ENCODE measurements at regions not wholly inside any gene's neighbourhood (a gene's known extent, or its start where the extent isn't known, plus 50 kb on each side); places are given as distances from the start of the nearest gene placed in this dataset.

DNA sequence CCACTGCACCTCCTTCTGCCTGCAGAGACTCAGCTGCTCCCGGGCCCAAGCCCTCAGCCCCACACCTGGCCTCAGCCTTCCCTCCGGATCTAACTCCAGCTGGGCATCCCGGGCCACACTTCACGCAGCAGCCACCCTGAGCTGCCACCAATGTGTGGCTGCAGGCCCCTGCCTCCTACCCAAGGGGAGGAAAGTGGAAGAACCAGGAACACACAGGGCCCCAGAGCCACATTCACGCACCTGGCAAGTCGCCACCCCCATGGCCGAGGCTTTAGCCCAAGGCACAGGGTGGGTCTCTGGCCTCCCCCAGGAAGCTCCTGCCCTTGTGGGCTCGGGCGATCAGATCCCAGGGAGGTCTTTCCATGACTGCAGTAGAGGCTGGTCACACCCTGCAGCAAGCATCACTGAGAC, 345.6 kb downstream of the CTTN start:
- H3K4me1 ChIP-seq (ENCODE audit: control insufficient read depth in 4 of 4, insufficient read depth in 4 of 4, low read length in 3 of 4) = no peaks in the 10 kb centered on the region
- H3K27me3 ChIP-seq (ENCODE audit: control insufficient read depth in 4 of 4, insufficient read depth in 4 of 4, low read length in 3 of 4) = no peaks in the 10 kb centered on the region
- no peak overlapping the region for H3K4me3 ChIP-seq (ENCODE audit: low read depth in 1 of 3, low read length in 3 of 3)
- 92% methylated on average over 9 of the region's 9 CpGs for WGBS
- H3K9me3 ChIP-seq (ENCODE audit: control insufficient read depth in 4 of 4, low read length in 3 of 4) = no peaks in the 10 kb centered on the region
- no peak overlapping the region for H3K27ac ChIP-seq (ENCODE audit: low read depth in 1 of 2, low read length in 2 of 2)
- H3K36me3 ChIP-seq (ENCODE audit: control insufficient read depth in 4 of 4, insufficient read depth in 3 of 4, low read depth in 1 of 4, low read length in 3 of 4) = no peaks in the 10 kb centered on the region
- no peak for DNase-seq (ENCODE audit: low spot score)
- H3K9ac ChIP-seq (ENCODE audit: low read depth in 1 of 2, low read length in 2 of 2) = no peak overlapping the region
- TF ChIP-seq, protein P1, sequence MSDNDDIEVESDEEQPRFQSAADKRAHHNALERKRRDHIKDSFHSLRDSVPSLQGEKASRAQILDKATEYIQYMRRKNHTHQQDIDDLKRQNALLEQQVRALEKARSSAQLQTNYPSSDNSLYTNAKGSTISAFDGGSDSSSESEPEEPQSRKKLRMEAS (IDR thresholded peaks at IDR 0.05) = no peak
- no peak for TF ChIP-seq JUND (IDR thresholded peaks at IDR 0.05)
- TF ChIP-seq GABPA (IDR thresholded peaks at IDR 0.05 in 1 of 2, conservative IDR thresholded peaks at IDR 0.05 in 1 of 2) = no peak
- TF ChIP-seq FOXA1 (IDR thresholded peaks at IDR 0.05) = no peak

DNA sequence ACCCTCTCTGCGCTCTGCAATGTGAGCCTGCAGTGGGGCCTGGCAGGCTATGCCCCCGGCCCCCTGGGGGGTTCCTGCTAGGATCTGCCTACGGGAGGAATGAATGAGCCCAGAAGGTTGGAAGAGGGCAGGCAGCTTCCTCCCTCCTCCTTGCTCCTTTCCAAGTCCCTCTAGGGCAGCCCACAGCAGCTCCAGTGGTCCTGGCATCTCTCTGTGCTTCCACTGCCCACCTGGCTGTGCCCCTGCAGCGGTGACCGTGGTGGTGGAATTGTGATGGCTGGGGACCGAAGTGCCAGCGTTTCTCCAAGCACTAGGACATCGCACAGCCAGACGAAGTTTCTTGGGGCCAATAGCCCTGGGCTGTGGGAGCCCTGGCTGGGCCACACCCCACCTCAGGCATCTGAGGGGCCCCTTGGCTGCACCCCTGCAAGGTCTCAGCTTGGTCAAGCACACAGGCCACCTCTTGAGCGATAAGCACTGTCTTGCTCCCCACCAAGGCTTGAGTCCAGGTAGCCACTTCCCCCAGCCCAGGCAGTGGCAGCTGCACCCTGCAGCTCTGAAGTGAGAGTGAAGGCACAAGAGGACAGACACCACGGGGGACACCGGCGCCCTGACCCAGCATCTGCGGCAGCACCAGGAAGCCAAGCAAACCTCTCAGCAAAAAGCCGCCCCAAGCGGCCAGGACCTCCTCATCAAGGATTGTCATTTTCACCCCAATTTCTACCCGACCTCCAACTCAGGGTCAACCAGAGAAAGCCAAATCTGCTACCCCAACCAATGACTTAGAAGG, 346.3 kb downstream of the CTTN start:
- no peak overlapping the region for H3K27ac ChIP-seq (ENCODE audit: low read depth in 1 of 2, low read length in 2 of 2)
- no peak overlapping the region for H3K4me3 ChIP-seq (ENCODE audit: low read depth in 1 of 3, low read length in 3 of 3)
- H3K36me3 ChIP-seq (ENCODE audit: control insufficient read depth in 4 of 4, insufficient read depth in 3 of 4, low read depth in 1 of 4, low read length in 3 of 4) = no peaks in the 10 kb centered on the region
- no peak for DNase-seq (ENCODE audit: low spot score)
- H3K27me3 ChIP-seq (ENCODE audit: control insufficient read depth in 4 of 4, insufficient read depth in 4 of 4, low read length in 3 of 4) = no peaks in the 10 kb centered on the region
- TF ChIP-seq TAF1 (conservative IDR thresholded peaks at IDR 0.05) (no peak), FOXA2 (IDR thresholded peaks at IDR 0.05) (no peak), GABPA (IDR thresholded peaks at IDR 0.05 in 1 of 2, conservative IDR thresholded peaks at IDR 0.05 in 1 of 2) (no peak), JUND (IDR thresholded peaks at IDR 0.05) (no peak)
- TF ChIP-seq, protein P2, sequence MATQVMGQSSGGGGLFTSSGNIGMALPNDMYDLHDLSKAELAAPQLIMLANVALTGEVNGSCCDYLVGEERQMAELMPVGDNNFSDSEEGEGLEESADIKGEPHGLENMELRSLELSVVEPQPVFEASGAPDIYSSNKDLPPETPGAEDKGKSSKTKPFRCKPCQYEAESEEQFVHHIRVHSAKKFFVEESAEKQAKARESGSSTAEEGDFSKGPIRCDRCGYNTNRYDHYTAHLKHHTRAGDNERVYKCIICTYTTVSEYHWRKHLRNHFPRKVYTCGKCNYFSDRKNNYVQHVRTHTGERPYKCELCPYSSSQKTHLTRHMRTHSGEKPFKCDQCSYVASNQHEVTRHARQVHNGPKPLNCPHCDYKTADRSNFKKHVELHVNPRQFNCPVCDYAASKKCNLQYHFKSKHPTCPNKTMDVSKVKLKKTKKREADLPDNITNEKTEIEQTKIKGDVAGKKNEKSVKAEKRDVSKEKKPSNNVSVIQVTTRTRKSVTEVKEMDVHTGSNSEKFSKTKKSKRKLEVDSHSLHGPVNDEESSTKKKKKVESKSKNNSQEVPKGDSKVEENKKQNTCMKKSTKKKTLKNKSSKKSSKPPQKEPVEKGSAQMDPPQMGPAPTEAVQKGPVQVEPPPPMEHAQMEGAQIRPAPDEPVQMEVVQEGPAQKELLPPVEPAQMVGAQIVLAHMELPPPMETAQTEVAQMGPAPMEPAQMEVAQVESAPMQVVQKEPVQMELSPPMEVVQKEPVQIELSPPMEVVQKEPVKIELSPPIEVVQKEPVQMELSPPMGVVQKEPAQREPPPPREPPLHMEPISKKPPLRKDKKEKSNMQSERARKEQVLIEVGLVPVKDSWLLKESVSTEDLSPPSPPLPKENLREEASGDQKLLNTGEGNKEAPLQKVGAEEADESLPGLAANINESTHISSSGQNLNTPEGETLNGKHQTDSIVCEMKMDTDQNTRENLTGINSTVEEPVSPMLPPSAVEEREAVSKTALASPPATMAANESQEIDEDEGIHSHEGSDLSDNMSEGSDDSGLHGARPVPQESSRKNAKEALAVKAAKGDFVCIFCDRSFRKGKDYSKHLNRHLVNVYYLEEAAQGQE (IDR thresholded peaks at IDR 0.05) = no peak
- TF ChIP-seq, protein P3, sequence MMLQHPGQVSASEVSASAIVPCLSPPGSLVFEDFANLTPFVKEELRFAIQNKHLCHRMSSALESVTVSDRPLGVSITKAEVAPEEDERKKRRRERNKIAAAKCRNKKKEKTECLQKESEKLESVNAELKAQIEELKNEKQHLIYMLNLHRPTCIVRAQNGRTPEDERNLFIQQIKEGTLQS (IDR thresholded peaks at IDR 0.05) = no peak
- no peak overlapping the region for H3K9ac ChIP-seq (ENCODE audit: low read depth in 1 of 2, low read length in 2 of 2)
- WGBS = 95% methylated on average over 17 of the region's 17 CpGs
- no peaks in the 10 kb centered on the region for H3K9me3 ChIP-seq (ENCODE audit: control insufficient read depth in 4 of 4, low read length in 3 of 4)
- H3K4me1 ChIP-seq (ENCODE audit: control insufficient read depth in 4 of 4, insufficient read depth in 4 of 4, low read length in 3 of 4) = no peaks in the 10 kb centered on the region

DNA sequence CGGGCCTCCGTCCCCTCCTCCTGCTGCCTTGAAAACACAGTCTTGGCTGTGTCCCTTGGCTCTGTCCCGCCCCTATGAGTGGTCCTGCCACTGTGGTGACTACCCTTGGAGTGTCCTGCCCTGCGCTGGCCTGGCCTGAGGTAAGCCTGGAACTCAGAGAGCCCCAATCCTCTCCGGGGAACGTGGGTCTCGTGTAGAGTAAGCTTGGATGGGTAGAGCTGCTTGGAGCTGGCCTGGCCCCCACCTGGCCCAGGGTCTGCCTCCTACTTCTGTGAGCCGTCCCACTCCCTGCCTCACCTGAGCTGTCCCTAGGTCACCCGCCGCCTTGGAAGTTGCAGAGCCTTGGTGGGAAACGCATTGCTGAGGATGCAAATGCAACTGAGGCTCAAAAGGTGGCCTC, 347.1 kb downstream of the CTTN start:
- no peaks in the 10 kb centered on the region for H3K36me3 ChIP-seq (ENCODE audit: control insufficient read depth in 4 of 4, insufficient read depth in 3 of 4, low read depth in 1 of 4, low read length in 3 of 4)
- no peak overlapping the region for H3K9ac ChIP-seq (ENCODE audit: low read depth in 1 of 2, low read length in 2 of 2)
- H3K4me1 ChIP-seq (ENCODE audit: control insufficient read depth in 4 of 4, insufficient read depth in 4 of 4, low read length in 3 of 4) = no peaks in the 10 kb centered on the region
- H3K9me3 ChIP-seq (ENCODE audit: control insufficient read depth in 4 of 4, low read length in 3 of 4) = peaks cover 0 to 4% (median 1%) of the 10 kb centered on the region in 4 donors
- H3K27me3 ChIP-seq (ENCODE audit: control insufficient read depth in 4 of 4, insufficient read depth in 4 of 4, low read length in 3 of 4) = no peaks in the 10 kb centered on the region
- no peak overlapping the region for H3K4me3 ChIP-seq (ENCODE audit: low read depth in 1 of 3, low read length in 3 of 3)
- 93% methylated on average over 11 of the region's 11 CpGs for whole genome bisulfite sequencing
- no peak for DNase-seq (ENCODE audit: low spot score)
- no peak overlapping the region for H3K27ac ChIP-seq (ENCODE audit: low read depth in 1 of 2, low read length in 2 of 2)
- TF ChIP-seq RXRA (IDR thresholded peaks at IDR 0.05) = no peak
- TF ChIP-seq SP1 (IDR thresholded peaks at IDR 0.05) = no peak
- no peak for TF ChIP-seq YY1 (IDR thresholded peaks at IDR 0.05)
- TF ChIP-seq TAF1 (conservative IDR thresholded peaks at IDR 0.05) = no peak
- TF ChIP-seq, protein P1 (IDR thresholded peaks at IDR 0.05) = no peak
- TF ChIP-seq JUND (IDR thresholded peaks at IDR 0.05) = no peak
- TF ChIP-seq, protein P4, sequence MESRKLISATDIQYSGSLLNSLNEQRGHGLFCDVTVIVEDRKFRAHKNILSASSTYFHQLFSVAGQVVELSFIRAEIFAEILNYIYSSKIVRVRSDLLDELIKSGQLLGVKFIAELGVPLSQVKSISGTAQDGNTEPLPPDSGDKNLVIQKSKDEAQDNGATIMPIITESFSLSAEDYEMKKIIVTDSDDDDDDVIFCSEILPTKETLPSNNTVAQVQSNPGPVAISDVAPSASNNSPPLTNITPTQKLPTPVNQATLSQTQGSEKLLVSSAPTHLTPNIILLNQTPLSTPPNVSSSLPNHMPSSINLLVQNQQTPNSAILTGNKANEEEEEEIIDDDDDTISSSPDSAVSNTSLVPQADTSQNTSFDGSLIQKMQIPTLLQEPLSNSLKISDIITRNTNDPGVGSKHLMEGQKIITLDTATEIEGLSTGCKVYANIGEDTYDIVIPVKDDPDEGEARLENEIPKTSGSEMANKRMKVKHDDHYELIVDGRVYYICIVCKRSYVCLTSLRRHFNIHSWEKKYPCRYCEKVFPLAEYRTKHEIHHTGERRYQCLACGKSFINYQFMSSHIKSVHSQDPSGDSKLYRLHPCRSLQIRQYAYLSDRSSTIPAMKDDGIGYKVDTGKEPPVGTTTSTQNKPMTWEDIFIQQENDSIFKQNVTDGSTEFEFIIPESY (IDR thresholded peaks at IDR 0.05) = no peak
- no peak for TF ChIP-seq HNF4G (IDR thresholded peaks at IDR 0.05)
- TF ChIP-seq GABPA (IDR thresholded peaks at IDR 0.05 in 1 of 2, conservative IDR thresholded peaks at IDR 0.05 in 1 of 2) = no peak
- no peak for TF ChIP-seq EGR1 (IDR thresholded peaks at IDR 0.05; ENCODE audit: low read depth in 2 of 2)
- TF ChIP-seq FOXA2 (IDR thresholded peaks at IDR 0.05) = no peak
- TF ChIP-seq FOXA1 (IDR thresholded peaks at IDR 0.05) = no peak
- no peak for TF ChIP-seq HNF4A (conservative IDR thresholded peaks at IDR 0.05)
- no peak for TF ChIP-seq RAD21 (IDR thresholded peaks at IDR 0.05)
- TF ChIP-seq NR2F2 (IDR thresholded peaks at IDR 0.05) = no peak
- TF ChIP-seq, protein P5, sequence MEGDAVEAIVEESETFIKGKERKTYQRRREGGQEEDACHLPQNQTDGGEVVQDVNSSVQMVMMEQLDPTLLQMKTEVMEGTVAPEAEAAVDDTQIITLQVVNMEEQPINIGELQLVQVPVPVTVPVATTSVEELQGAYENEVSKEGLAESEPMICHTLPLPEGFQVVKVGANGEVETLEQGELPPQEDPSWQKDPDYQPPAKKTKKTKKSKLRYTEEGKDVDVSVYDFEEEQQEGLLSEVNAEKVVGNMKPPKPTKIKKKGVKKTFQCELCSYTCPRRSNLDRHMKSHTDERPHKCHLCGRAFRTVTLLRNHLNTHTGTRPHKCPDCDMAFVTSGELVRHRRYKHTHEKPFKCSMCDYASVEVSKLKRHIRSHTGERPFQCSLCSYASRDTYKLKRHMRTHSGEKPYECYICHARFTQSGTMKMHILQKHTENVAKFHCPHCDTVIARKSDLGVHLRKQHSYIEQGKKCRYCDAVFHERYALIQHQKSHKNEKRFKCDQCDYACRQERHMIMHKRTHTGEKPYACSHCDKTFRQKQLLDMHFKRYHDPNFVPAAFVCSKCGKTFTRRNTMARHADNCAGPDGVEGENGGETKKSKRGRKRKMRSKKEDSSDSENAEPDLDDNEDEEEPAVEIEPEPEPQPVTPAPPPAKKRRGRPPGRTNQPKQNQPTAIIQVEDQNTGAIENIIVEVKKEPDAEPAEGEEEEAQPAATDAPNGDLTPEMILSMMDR (IDR thresholded peaks at IDR 0.05; ENCODE audit: low read depth, low read length, missing input control) = no peak

Data from liver (tissue), 8 donors.